Vagina (tissue), 2 donors: ENCODE measurements at regions not wholly inside any gene's neighbourhood (a gene's known extent, or its start where the extent isn't known, plus 50 kb on each side); places are given as distances from the start of the nearest gene placed in this dataset.
A peak's percentile ranks its signal among the peaks of the same experiment; 100 is the strongest.

Experiments used
- DNase-seq, 2 donors: peaks; one replicate each; pipeline ENCODE4 v3.0.0-alpha.2; 2017; ENCODE audit errors: extremely low spot score in 2 of 2
- H3K27ac ChIP-seq: fragments of 200-600 bp; sonication (generic); one replicate; pipeline ENCODE4 v1.5.1; 2019
- H3K27me3 ChIP-seq: fragments of 200-600 bp; sonication (generic); one replicate; pipeline ENCODE4 v1.5.1; 2019
- H3K36me3 ChIP-seq, 2 donors: fragments of 200-600 bp; sonication (generic); one replicate each; pipeline ENCODE4 v1.5.1; 2017 to 2019
- H3K4me1 ChIP-seq: fragments of 200-600 bp; sonication (generic); one replicate; pipeline ENCODE4 v1.5.1; 2019
- H3K4me3 ChIP-seq, 2 donors: fragments of 200-600 bp; sonication (generic); 1 replicate in 1 of 2; 2 replicates in 1 of 2; pipeline ENCODE4 v1.5.1; 2016 to 2019
- H3K9me3 ChIP-seq: fragments of 200-600 bp; sonication (generic); one replicate; pipeline ENCODE4 v1.5.1; 2019
- CTCF ChIP-seq, 3 experiments: fragments of 450-650 bp in 2 of 3; fragments of 200-600 bp in 1 of 3; sonication (generic) in 1 of 3; IDR thresholded peaks; one replicate each; pipeline ENCODE4 v1.5.1; 2017 to 2019; ENCODE audit warnings: antibody characterized with exemption in 3 of 3, mild to moderate bottlenecking in 2 of 3, moderate library complexity in 2 of 3
- POLR2A ChIP-seq, 2 donors: fragments of 450-650 bp; IDR thresholded peaks; one replicate each; pipeline ENCODE4 v1.6.1; 2017; ENCODE audit warnings: antibody characterized with exemption in 2 of 2, mild to moderate bottlenecking in 2 of 2, moderate library complexity in 2 of 2
- POLR2AphosphoS5 ChIP-seq, 2 donors: sonication (generic); formaldehyde crosslinking; IDR thresholded peaks; one replicate each; pipeline ENCODE4 v1.9.0; 2017; ENCODE audit warnings: antibody characterized with exemption in 2 of 2, mild to moderate bottlenecking in 2 of 2, low read depth in 1 of 2; ENCODE audit not compliant: insufficient read depth in 1 of 2
- intact Hi-C: fragments of 100-400 bp; cut with DNase I; formaldehyde crosslinking; loops from one replicate; pipeline ENCODE4 v1.15.1; 2023

- no peak for DNase-seq
- Histone ChIP-seq H3K4me3 (no peak overlapping the region), H3K27ac (peak overlapping the region; percentile 62), H3K27me3 (no peaks in the 10 kb centered on the region), H3K4me1 (peaks cover 12% of the 10 kb centered on the region), H3K36me3 (no peaks in the 10 kb centered on the region), H3K9me3 (no peaks in the 10 kb centered on the region)
- intact Hi-C loops: no loop called here
- no peak for TF ChIP-seq POLR2AphosphoS5 (IDR thresholded peaks at IDR 0.05; ENCODE audit: insufficient read depth in 1 of 2, low read depth in 1 of 2)
Observed at GRCh38 chr14:79972230-79972629, 239.1 kb downstream of the DIO2 start.

- DNase-seq: no peak
- H3K9me3 ChIP-seq: no peaks in the 10 kb centered on the region
- H3K27ac ChIP-seq: peak overlapping the region; percentile 62
- H3K4me1 ChIP-seq: peaks cover 12% of the 10 kb centered on the region
- no peaks in the 10 kb centered on the region for H3K36me3 ChIP-seq
- intact Hi-C loops: no loop called here
- H3K27me3 ChIP-seq: no peaks in the 10 kb centered on the region
- H3K4me3 ChIP-seq: no peak overlapping the region
- TF ChIP-seq CTCF (IDR thresholded peaks at IDR 0.05): no peak
- TF ChIP-seq POLR2AphosphoS5 (IDR thresholded peaks at IDR 0.05; ENCODE audit: insufficient read depth in 1 of 2, low read depth in 1 of 2): peak in 1 of 2 donors; percentile 29
Observed at GRCh38 chr14:79971330-79971729, 240.0 kb downstream of the DIO2 start.

GRCh38 chr14:79967453-79967852 lies 243.9 kb downstream of the DIO2 start:
- DNase-seq: no peak
- no peak overlapping the region for H3K27ac ChIP-seq
- intact Hi-C loops: no loop called here
- no peaks in the 10 kb centered on the region for H3K36me3 ChIP-seq
- H3K27me3 ChIP-seq: no peaks in the 10 kb centered on the region
- H3K9me3 ChIP-seq: no peaks in the 10 kb centered on the region
- H3K4me3 ChIP-seq: no peak overlapping the region
- peaks cover 12% of the 10 kb centered on the region for H3K4me1 ChIP-seq
- TF ChIP-seq POLR2A (IDR thresholded peaks at IDR 0.05) (no peak), POLR2AphosphoS5 (IDR thresholded peaks at IDR 0.05; ENCODE audit: insufficient read depth in 1 of 2, low read depth in 1 of 2) (no peak), CTCF (IDR thresholded peaks at IDR 0.05) (no peak)

- Histone ChIP-seq H3K27me3 (no peaks in the 10 kb centered on the region), H3K36me3 (no peaks in the 10 kb centered on the region), H3K4me1 (peaks cover 12% of the 10 kb centered on the region), H3K27ac (no peak overlapping the region), H3K4me3 (no peak overlapping the region), H3K9me3 (no peaks in the 10 kb centered on the region)
- TF ChIP-seq POLR2A (IDR thresholded peaks at IDR 0.05) (no peak), POLR2AphosphoS5 (IDR thresholded peaks at IDR 0.05; ENCODE audit: insufficient read depth in 1 of 2, low read depth in 1 of 2) (no peak), CTCF (IDR thresholded peaks at IDR 0.05) (no peak)
- DNase-seq: no peak
- intact Hi-C loops: no loop called here
Observed at GRCh38 chr14:79967001-79967400, 244.3 kb downstream of the DIO2 start.

GRCh38 chr14:79965896-79966295 lies 245.4 kb downstream of the DIO2 start:
- no peak for TF ChIP-seq POLR2A (IDR thresholded peaks at IDR 0.05)
- no peak for TF ChIP-seq POLR2AphosphoS5 (IDR thresholded peaks at IDR 0.05; ENCODE audit: insufficient read depth in 1 of 2, low read depth in 1 of 2)
- no peak for TF ChIP-seq CTCF (IDR thresholded peaks at IDR 0.05)
- H3K4me1 ChIP-seq: peaks cover 7% of the 10 kb centered on the region
- no peak for DNase-seq
- no peak overlapping the region for H3K4me3 ChIP-seq
- no peaks in the 10 kb centered on the region for H3K27me3 ChIP-seq
- H3K9me3 ChIP-seq: no peaks in the 10 kb centered on the region
- no peak overlapping the region for H3K27ac ChIP-seq
- intact Hi-C loops: no loop called here
- H3K36me3 ChIP-seq: no peaks in the 10 kb centered on the region

- DNase-seq: no peak
- Histone ChIP-seq H3K27me3 (no peaks in the 10 kb centered on the region), H3K4me3 (no peak overlapping the region), H3K9me3 (no peaks in the 10 kb centered on the region), H3K4me1 (no peaks in the 10 kb centered on the region), H3K36me3 (no peaks in the 10 kb centered on the region), H3K27ac (no peak overlapping the region)
- no peak for TF ChIP-seq POLR2A (IDR thresholded peaks at IDR 0.05)
- no peak for TF ChIP-seq CTCF (IDR thresholded peaks at IDR 0.05)
- no peak for TF ChIP-seq POLR2AphosphoS5 (IDR thresholded peaks at IDR 0.05; ENCODE audit: insufficient read depth in 1 of 2, low read depth in 1 of 2)
- intact Hi-C loops: no loop called here
Observed at GRCh38 chr14:79961197-79961596, 250.1 kb downstream of the DIO2 start.
